PC-3 (cell line): ENCODE measurements at regions not wholly inside any gene's neighbourhood (a gene's known extent, or its start where the extent isn't known, plus 50 kb on each side); places are given as distances from the start of the nearest gene placed in this dataset.

Source experiments
- ATAC-seq: fragments of 200-7000 bp; cut with Tn5 transposase; 2 replicates; pipeline ENCODE4 v1.9.1; 2020; ENCODE audit warnings: mild to moderate bottlenecking, moderate library complexity
- BruUV-seq: library from RNA; stranded (reverse); fragments of 400-500 nt; replicated peaks from 2 replicates; lab custom pipeline; 2021; lab: Mats Ljungman, UMichigan
- CTCF ChIA-PET: fragments of 300-600 bp; sonication (Branson Sonifier 250); formaldehyde crosslinking; loops from one replicate; lab custom pipeline; 2022; ENCODE audit warnings: antibody characterized with exemption; lab: Charles Lee
- POLR2A ChIA-PET: fragments of 300-600 bp; sonication (Branson Sonifier 250); formaldehyde crosslinking; loops from one replicate; lab custom pipeline; 2022; ENCODE audit warnings: antibody characterized with exemption; ENCODE audit not compliant: unreplicated experiment; lab: Charles Lee
- DNase-seq: peaks from one replicate; pipeline ENCODE4 v3.0.0-alpha.2; 2015
- H2AFZ ChIP-seq: fragments of 300-600 bp; sonication (generic); 2 replicates; pipeline ENCODE4 v1.6.0; 2016; ENCODE audit warnings: antibody characterized with exemption, low read length
- H3F3A ChIP-seq: fragments of 300-600 bp; sonication (generic); one replicate; pipeline ENCODE4 v1.6.0; 2017; ENCODE audit warnings: antibody characterized with exemption, low read length, control low read depth, mild to moderate bottlenecking; ENCODE audit not compliant: unreplicated experiment
- H3K27ac ChIP-seq: fragments of 300-600 bp; sonication (generic); 2 replicates; pipeline ENCODE4 v1.5.1; 2016; ENCODE audit warnings: mild to moderate bottlenecking, low read length
- H3K27me3 ChIP-seq: fragments of 300-600 bp; sonication (generic); 2 replicates; pipeline ENCODE4 v1.6.1; 2016; ENCODE audit warnings: low read length, mixed read lengths
- H3K36me3 ChIP-seq: fragments of 300-600 bp; sonication (generic); 2 replicates; pipeline ENCODE4 v1.6.1; 2016; ENCODE audit warnings: low read depth, mixed run types, low read length, mixed read lengths
- H3K4me1 ChIP-seq: fragments of 300-600 bp; sonication (generic); 2 replicates; pipeline ENCODE4 v1.5.1; 2016; ENCODE audit warnings: low read length; ENCODE audit not compliant: insufficient read depth
- H3K4me2 ChIP-seq: fragments of 300-600 bp; sonication (generic); 2 replicates; pipeline ENCODE4 v1.6.0; 2016; ENCODE audit warnings: low read length
- H3K4me3 ChIP-seq: fragments of 300-600 bp; sonication (generic); 2 replicates; pipeline ENCODE4 v1.5.1; 2016; ENCODE audit warnings: mild to moderate bottlenecking, low read length, mixed read lengths
- H3K79me2 ChIP-seq: fragments of 300-600 bp; sonication (generic); 2 replicates; pipeline ENCODE4 v1.6.1; 2017; ENCODE audit warnings: low read length, mixed read lengths
- H3K9ac ChIP-seq: fragments of 300-600 bp; sonication (generic); 2 replicates; pipeline ENCODE4 v1.6.0; 2016; ENCODE audit warnings: mild to moderate bottlenecking, low read length
- H3K9me2 ChIP-seq: fragments of 300-600 bp; sonication (generic); replicated peaks from 2 replicates; pipeline ENCODE4 v1.6.1; 2016; ENCODE audit warnings: mixed run types, low read length, mixed read lengths
- H3K9me3 ChIP-seq: fragments of 300-600 bp; sonication (generic); 2 replicates; pipeline ENCODE4 v1.6.1; 2016; ENCODE audit warnings: low read length, mixed read lengths
- H4K20me1 ChIP-seq: fragments of 300-600 bp; sonication (generic); 2 replicates; pipeline ENCODE4 v1.6.1; 2016; ENCODE audit warnings: low read length, mixed read lengths
- CTCF ChIP-seq: fragments of 300-600 bp; sonication (generic); conservative IDR thresholded peaks from 2 replicates; pipeline ENCODE4 v1.5.1; 2017; ENCODE audit warnings: antibody characterized with exemption, low read depth, mild to moderate bottlenecking, low read length
- EZH2 ChIP-seq: fragments of 300-600 bp; sonication (generic); IDR thresholded peaks from one replicate; pipeline ENCODE4 v1.6.1; 2017; ENCODE audit warnings: antibody characterized with exemption, mild to moderate bottlenecking, low read length; ENCODE audit not compliant: unreplicated experiment
- EZH2phosphoT487 ChIP-seq: fragments of 300-600 bp; sonication (generic); IDR thresholded peaks from 2 replicates; pipeline ENCODE4 v1.6.1; 2018; ENCODE audit warnings: mild to moderate bottlenecking, antibody characterized with exemption, low read length, borderline replicate concordance
- intact Hi-C: fragments of 100-400 bp; cut with micrococcal nuclease; formaldehyde crosslinking; loops from 2 replicates; pipeline ENCODE4 v1.9.0; 2023

GRCh38 chr5:174616036-174616435 is 108.3 kb upstream of the MSX2 start:
- intact Hi-C loops = no loop called here
- Histone ChIP-seq H3K9me2 (no peaks in the 10 kb centered on the region), H2AFZ (no peak overlapping the region), H4K20me1 (no peaks in the 10 kb centered on the region), H3K9ac (no peak overlapping the region), H3K79me2 (no peaks in the 10 kb centered on the region), H3K4me1 (no peaks in the 10 kb centered on the region), H3F3A (no peaks in the 10 kb centered on the region), H3K27ac (no peak overlapping the region), H3K36me3 (no peaks in the 10 kb centered on the region), H3K4me2 (no peak overlapping the region), H3K9me3 (no peaks in the 10 kb centered on the region), H3K4me3 (no peak overlapping the region), H3K27me3 (0 out of 2 replicates have a peak, but pooled peaks cover 4% of the 10 kb centered on the region)
- no peak for DNase-seq
- ATAC-seq = no peak
- POLR2A ChIA-PET = no interaction called here
- BruUV-seq = no TSS peak
- CTCF ChIA-PET = no interaction called here
- no peak for TF ChIP-seq EZH2phosphoT487
- no peak for TF ChIP-seq CTCF
- TF ChIP-seq EZH2 = no peak

GRCh38 chr5:174617285-174617684 is 107.1 kb upstream of the MSX2 start:
- no peaks in the 10 kb centered on the region for H3K36me3 ChIP-seq
- TF ChIP-seq CTCF (no peak), EZH2 (no peak), EZH2phosphoT487 (no peak)
- no peaks in the 10 kb centered on the region for H3K79me2 ChIP-seq
- DNase-seq (no peak), ATAC-seq (no peak)
- BruUV-seq = no TSS peak
- no peak overlapping the region for H3K27ac ChIP-seq
- ChIA-PET CTCF (no interaction called here), POLR2A (no interaction called here)
- no peaks in the 10 kb centered on the region for H3K9me2 ChIP-seq
- H3K4me1 ChIP-seq = no peaks in the 10 kb centered on the region
- intact Hi-C loops = no loop called here
- H3K4me3 ChIP-seq = no peak overlapping the region
- no peaks in the 10 kb centered on the region for H3K9me3 ChIP-seq
- no peak overlapping the region for H2AFZ ChIP-seq
- H3F3A ChIP-seq = no peaks in the 10 kb centered on the region
- H3K4me2 ChIP-seq = no peak overlapping the region
- 0 out of 2 replicates have a peak, but pooled peaks cover 7% of the 10 kb centered on the region for H3K27me3 ChIP-seq
- H3K9ac ChIP-seq = no peak overlapping the region
- H4K20me1 ChIP-seq = no peaks in the 10 kb centered on the region

- ChIA-PET CTCF (no interaction called here), POLR2A (no interaction called here)
- Histone ChIP-seq H3K9me3 (no peaks in the 10 kb centered on the region), H3K27ac (no peak overlapping the region), H3K4me3 (no peak overlapping the region), H3K36me3 (no peaks in the 10 kb centered on the region), H3K9me2 (no peaks in the 10 kb centered on the region), H3F3A (no peaks in the 10 kb centered on the region), H3K27me3 (0 out of 2 replicates have a peak, but pooled peaks cover 7% of the 10 kb centered on the region), H3K4me1 (no peaks in the 10 kb centered on the region), H2AFZ (no peak overlapping the region), H3K9ac (no peak overlapping the region), H4K20me1 (no peaks in the 10 kb centered on the region), H3K79me2 (no peaks in the 10 kb centered on the region), H3K4me2 (no peak overlapping the region)
- no TSS peak for BruUV-seq
- DNase-seq = no peak
- no peak for TF ChIP-seq EZH2
- no peak for TF ChIP-seq CTCF
- no peak for TF ChIP-seq EZH2phosphoT487
- intact Hi-C loops = no loop called here
- no peak for ATAC-seq
Measured at GRCh38 chr5:174617910-174618309, 106.5 kb upstream of the MSX2 start.
